ENCODE measurements at regions not wholly inside any gene's neighbourhood (a gene's known extent, or its start where the extent isn't known, plus 50 kb on each side); places are given as distances from the start of the nearest gene placed in this dataset.

- no peak for DNase-seq (ENCODE audit: low read depth in 1 of 2, low spot score in 1 of 2)
- in situ Hi-C loops (cut with HindIII; ENCODE audit: low pct_unique_long_range_greater_than_20kb, low sequenced_read_pairs), result no loop called here
Observed at GRCh38 chr2:126510960-126511359, 145.0 kb upstream of the GYPC start.

DNA sequence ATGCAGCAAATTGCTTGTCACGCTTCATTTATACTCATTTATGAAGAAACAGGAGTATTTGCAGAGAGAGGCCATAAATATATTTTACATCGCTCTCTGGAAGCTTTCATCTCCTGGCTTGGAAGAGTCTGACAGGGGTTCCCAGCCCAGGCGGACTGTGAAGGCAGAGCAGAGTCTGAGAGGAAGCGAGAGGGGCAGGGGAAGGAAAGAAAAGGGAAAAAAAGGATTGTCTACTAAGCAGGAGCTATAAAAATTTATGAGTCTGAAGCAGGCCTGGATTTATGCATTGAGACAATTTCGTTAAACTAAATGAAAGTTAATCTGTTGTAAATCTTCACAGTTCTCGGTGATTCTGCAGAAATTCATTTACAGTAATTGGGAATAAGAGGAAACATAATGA, 143.9 kb upstream of the GYPC start:
- no peak for TF ChIP-seq JUND (IDR thresholded peaks at IDR 0.05; ENCODE audit: low read depth)
- no peak for DNase-seq (ENCODE audit: low read depth in 1 of 2, low spot score in 1 of 2)
- in situ Hi-C loops (cut with HindIII; ENCODE audit: low pct_unique_long_range_greater_than_20kb, low sequenced_read_pairs), result no loop called here

More at GRCh38 chr2:126510960-126511359, 145.0 kb upstream of the GYPC start:
- TF ChIP-seq JUND (IDR thresholded peaks at IDR 0.05; ENCODE audit: low read depth), result no peak

DNA sequence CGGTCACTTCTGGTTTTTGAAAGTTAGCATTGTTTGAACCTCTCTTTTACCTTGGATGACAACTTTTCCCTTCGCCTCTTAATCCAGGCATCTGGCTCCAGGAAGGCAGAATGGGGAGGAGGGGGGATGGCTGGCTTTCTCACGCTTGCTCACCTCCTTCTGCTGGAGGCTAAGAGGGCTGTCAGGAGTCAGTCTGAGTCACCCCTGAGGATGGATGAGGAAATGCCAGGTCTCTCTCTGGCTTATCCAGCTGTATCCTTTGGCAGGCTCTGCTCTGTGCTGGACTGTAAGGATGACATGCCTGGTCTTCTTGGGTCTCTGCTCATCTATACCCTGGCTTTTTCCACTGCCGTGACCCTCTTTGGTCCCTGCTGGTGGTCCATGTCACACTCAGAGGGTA, 142.9 kb upstream of the GYPC start:
- no peak for TF ChIP-seq JUND (IDR thresholded peaks at IDR 0.05; ENCODE audit: low read depth)
- in situ Hi-C loops (cut with HindIII; ENCODE audit: low pct_unique_long_range_greater_than_20kb, low sequenced_read_pairs), result no loop called here
- DNase-seq (ENCODE audit: low read depth in 1 of 2, low spot score in 1 of 2), result no peak

GRCh38 chr2:126515471-126515870, 140.5 kb upstream of the GYPC start:
- DNase-seq (ENCODE audit: low read depth in 1 of 2, low spot score in 1 of 2), result no peak
- in situ Hi-C loops (cut with HindIII; ENCODE audit: low pct_unique_long_range_greater_than_20kb, low sequenced_read_pairs), result no loop called here
- no peak for TF ChIP-seq JUND (IDR thresholded peaks at IDR 0.05; ENCODE audit: low read depth)

- DNase-seq (ENCODE audit: low read depth in 1 of 2, low spot score in 1 of 2), result no peak
- in situ Hi-C loops (cut with HindIII; ENCODE audit: low pct_unique_long_range_greater_than_20kb, low sequenced_read_pairs), result no loop called here
- no peak for TF ChIP-seq JUND (IDR thresholded peaks at IDR 0.05; ENCODE audit: low read depth)
Observed at GRCh38 chr2:126518196-126518595, 137.8 kb upstream of the GYPC start.

DNA sequence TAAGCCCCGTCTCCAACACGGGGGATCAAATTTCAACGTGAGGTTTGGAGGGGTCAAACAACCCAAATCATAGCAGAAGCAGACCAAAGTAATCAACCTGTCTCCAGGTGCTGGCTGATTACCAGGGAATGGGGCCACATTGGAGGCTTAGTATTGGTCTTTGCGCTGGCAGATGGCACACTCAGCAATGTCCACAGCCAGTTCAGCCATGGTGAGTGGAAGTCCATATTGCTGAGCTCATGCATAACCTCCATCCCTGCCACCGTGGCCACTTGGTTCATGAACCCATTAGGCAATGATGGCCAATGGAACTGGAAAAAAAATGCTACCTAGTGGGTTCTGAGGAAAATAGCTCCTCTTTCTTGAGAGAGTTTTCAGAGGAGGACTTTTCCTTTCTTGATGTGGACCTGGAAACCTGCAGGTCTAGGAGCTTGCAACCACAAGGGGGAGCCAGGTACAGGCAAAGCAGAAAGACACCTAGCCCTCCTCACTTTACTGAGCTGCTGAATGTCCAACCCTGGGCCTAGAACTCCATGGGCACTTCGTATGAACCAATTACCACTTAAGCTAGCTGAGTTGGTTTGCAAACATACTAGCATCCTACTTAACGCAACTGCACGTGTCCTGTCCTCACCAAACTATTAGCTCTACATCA, 128.0 kb upstream of the GYPC start:
- TF ChIP-seq JUND (IDR thresholded peaks at IDR 0.05; ENCODE audit: low read depth), result no peak
- in situ Hi-C loops (cut with HindIII; ENCODE audit: low pct_unique_long_range_greater_than_20kb, low sequenced_read_pairs), result no loop called here
- DNase-seq (ENCODE audit: low read depth in 1 of 2, low spot score in 1 of 2), result peak; percentile 13 to 60

GRCh38 chr2:126531029-126531428, 124.9 kb upstream of the GYPC start:
- no peak for TF ChIP-seq JUND (IDR thresholded peaks at IDR 0.05; ENCODE audit: low read depth)
- in situ Hi-C loops (cut with HindIII; ENCODE audit: low pct_unique_long_range_greater_than_20kb, low sequenced_read_pairs), result no loop called here
- no peak for DNase-seq (ENCODE audit: low read depth in 1 of 2, low spot score in 1 of 2)

GRCh38 chr2:126534478-126534877, 121.5 kb upstream of the GYPC start:
- TF ChIP-seq JUND (IDR thresholded peaks at IDR 0.05; ENCODE audit: low read depth), result no peak
- no peak for DNase-seq (ENCODE audit: low read depth in 1 of 2, low spot score in 1 of 2)
- in situ Hi-C loops (cut with HindIII; ENCODE audit: low pct_unique_long_range_greater_than_20kb, low sequenced_read_pairs), result no loop called here

GRCh38 chr2:126535408-126535807, 120.5 kb upstream of the GYPC start:
- in situ Hi-C loops (cut with HindIII; ENCODE audit: low pct_unique_long_range_greater_than_20kb, low sequenced_read_pairs), result no loop called here
- TF ChIP-seq JUND (IDR thresholded peaks at IDR 0.05; ENCODE audit: low read depth), result no peak

GRCh38 chr2:126536605-126537200, 119.3 kb upstream of the GYPC start:
- TF ChIP-seq JUND (IDR thresholded peaks at IDR 0.05; ENCODE audit: low read depth), result no peak
- in situ Hi-C loops (cut with HindIII; ENCODE audit: low pct_unique_long_range_greater_than_20kb, low sequenced_read_pairs), result no loop called here
- DNase-seq (ENCODE audit: low read depth in 1 of 2, low spot score in 1 of 2), result no peak

More at GRCh38 chr2:126535408-126535807, 120.5 kb upstream of the GYPC start:
- DNase-seq (ENCODE audit: low read depth in 1 of 2, low spot score in 1 of 2), result no peak

GRCh38 chr2:126539101-126539500, 116.9 kb upstream of the GYPC start:
- TF ChIP-seq JUND (IDR thresholded peaks at IDR 0.05; ENCODE audit: low read depth), result no peak
- in situ Hi-C loops (cut with HindIII; ENCODE audit: low pct_unique_long_range_greater_than_20kb, low sequenced_read_pairs), result no loop called here
- DNase-seq (ENCODE audit: low read depth in 1 of 2, low spot score in 1 of 2), result no peak

DNA sequence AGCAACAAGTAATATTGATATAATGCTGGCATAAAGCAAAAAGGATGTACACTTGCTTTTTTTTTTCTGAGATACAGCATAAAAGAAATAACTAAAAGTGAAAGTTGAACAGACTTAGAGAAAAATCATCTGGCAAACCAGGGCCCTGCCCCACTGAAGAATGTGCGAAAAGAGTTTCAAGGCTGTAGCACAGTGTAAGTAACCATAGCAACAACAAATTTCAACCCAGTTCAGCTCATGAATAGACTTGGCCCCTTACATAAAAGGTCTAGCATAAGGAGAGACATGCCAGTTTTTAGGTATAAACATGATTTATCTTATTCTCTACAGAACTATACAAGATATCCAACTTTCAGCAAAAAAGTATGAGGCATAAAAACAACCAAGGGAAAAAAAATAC, 113.7 kb upstream of the GYPC start:
- DNase-seq (ENCODE audit: low read depth in 1 of 2, low spot score in 1 of 2), result no peak
- in situ Hi-C loops (cut with HindIII; ENCODE audit: low pct_unique_long_range_greater_than_20kb, low sequenced_read_pairs), result no loop called here
- no peak for TF ChIP-seq JUND (IDR thresholded peaks at IDR 0.05; ENCODE audit: low read depth)

- in situ Hi-C loops (cut with HindIII; ENCODE audit: low pct_unique_long_range_greater_than_20kb, low sequenced_read_pairs), result no loop called here
- DNase-seq (ENCODE audit: low read depth in 1 of 2, low spot score in 1 of 2), result no peak
- TF ChIP-seq JUND (IDR thresholded peaks at IDR 0.05; ENCODE audit: low read depth), result no peak
Observed at GRCh38 chr2:126543081-126543480, 112.9 kb upstream of the GYPC start.

DNA sequence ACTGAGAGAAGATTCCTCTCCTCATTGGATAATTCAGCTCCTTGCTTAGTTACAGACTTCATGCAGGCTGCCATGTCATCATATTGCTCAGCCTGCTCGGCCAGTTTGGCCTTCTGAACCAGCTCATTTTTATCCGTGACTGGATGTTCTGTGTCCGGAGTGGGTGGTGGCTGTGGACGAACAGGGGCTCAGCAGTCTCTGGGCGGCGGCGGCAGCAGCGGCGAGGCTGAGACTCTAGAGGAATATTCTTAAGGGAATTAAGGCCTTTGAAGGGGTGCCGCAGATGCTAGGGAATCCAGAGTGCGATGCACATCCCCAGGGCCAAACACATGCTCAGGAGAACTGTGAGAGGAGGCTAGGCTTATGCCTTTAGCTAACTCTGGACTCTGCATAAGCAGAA, 97.9 kb upstream of the GYPC start:
- TF ChIP-seq JUND (IDR thresholded peaks at IDR 0.05; ENCODE audit: low read depth), result no peak
- in situ Hi-C loops (cut with HindIII; ENCODE audit: low pct_unique_long_range_greater_than_20kb, low sequenced_read_pairs), result no loop called here
- peak in 1 of 2 experiments; percentile 7 for DNase-seq (ENCODE audit: low read depth in 1 of 2, low spot score in 1 of 2)

All from T47D (cell line).